GM12873 (cell line): ENCODE measurements at regions not wholly inside any gene's neighbourhood (a gene's known extent, or its start where the extent isn't known, plus 50 kb on each side); places are given as distances from the start of the nearest gene placed in this dataset.

Source experiments
- TF ChIP-seq, protein P1 (sequence below): IDR thresholded peaks from 2 replicates; pipeline ENCODE4 v1.5.1; 2012; ENCODE audit warnings: low read depth, mild to moderate bottlenecking, moderate library complexity, low read length, control low read depth; ENCODE audit not compliant: insufficient read depth; ENCODE audit errors: missing control alignments

DNA sequence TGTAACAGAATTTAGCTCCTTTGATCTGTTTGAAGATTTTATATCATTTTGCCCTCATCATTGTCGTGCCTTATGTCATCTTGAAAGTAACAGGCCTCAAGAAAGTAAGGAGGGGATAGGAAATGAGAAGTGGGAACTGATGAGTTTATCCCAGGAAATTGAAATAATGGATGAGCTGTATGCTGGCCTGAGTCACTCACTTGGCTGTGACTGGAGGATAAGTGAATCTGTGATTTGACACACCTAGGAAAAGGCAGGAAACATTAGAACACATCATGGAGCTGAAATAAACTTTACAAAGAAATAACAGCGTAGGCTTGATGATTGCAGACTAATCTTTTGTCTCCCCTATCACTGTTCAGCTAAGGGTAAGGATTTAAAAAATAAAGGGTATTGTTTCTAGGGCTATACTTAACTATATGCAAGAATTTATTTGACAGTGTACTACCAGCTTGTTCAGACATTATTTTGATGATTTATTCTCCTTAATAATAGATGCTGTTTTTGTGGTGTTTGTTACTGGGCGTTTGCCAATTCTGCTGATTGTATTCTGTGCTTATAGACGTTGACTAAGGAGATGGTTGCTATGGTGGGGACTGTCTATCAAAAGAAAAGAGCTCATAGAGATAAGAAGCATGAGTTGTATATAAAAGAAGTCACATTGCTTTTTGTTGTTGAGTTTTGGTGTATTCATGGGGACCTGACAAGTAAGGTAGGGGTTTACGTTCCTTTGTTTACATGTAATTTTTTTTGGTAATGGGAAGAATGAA lies 105.6 kb upstream of the ROPN1 start:
- TF ChIP-seq, protein P1, sequence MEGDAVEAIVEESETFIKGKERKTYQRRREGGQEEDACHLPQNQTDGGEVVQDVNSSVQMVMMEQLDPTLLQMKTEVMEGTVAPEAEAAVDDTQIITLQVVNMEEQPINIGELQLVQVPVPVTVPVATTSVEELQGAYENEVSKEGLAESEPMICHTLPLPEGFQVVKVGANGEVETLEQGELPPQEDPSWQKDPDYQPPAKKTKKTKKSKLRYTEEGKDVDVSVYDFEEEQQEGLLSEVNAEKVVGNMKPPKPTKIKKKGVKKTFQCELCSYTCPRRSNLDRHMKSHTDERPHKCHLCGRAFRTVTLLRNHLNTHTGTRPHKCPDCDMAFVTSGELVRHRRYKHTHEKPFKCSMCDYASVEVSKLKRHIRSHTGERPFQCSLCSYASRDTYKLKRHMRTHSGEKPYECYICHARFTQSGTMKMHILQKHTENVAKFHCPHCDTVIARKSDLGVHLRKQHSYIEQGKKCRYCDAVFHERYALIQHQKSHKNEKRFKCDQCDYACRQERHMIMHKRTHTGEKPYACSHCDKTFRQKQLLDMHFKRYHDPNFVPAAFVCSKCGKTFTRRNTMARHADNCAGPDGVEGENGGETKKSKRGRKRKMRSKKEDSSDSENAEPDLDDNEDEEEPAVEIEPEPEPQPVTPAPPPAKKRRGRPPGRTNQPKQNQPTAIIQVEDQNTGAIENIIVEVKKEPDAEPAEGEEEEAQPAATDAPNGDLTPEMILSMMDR, result no peak

DNA sequence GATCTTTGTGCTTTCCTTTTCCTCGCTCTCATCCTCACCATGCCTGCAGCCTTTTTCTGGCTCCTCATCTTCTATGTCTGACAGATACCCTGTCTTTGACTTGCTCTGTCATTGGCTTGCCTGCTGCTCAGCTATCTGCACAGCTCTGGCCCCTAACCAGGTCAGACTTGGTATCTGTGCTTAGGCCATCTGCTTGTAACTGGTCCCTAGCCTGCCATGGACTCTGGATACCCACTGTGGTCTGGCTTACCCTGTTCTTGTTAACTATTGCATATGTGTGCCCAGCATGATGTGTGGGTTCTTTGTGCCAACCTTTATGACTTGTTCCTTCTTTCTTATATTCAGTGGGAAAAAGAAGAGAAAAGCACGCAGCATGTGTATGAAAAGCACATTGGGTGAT lies 109.7 kb upstream of the ROPN1 start:
- TF ChIP-seq, protein P1, result no peak

GRCh38 chr3:124107104-124107890 lies 115.4 kb upstream of the ROPN1 start:
- TF ChIP-seq, protein P1, result no peak

- TF ChIP-seq, protein P1, result no peak
These were observed 116.5 kb upstream of the ROPN1 start for GRCh38 chr3:124108446-124108845.

- TF ChIP-seq, protein P1, result no peak
These were observed 121.6 kb upstream of the ROPN1 start for GRCh38 chr3:124113485-124113884.

DNA sequence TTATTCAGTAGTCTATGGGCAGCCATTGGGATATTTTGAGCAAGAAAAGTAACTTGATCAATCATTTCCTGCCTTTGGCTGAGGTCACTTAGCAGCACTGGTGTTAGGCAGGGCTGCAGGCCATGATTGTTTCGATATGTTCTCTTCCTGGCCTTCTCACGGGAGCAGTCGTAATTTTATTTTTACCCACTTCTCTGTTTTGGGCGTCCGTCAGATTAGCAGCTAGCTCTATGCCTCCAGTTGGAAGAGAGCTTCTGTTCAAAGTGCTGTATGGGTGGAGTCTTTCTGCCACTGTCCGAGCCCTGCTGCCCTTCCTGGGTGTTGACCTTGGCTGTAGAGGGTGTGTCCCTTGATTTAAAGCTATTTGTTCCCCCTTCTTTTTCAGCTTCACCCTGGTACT lies 123.4 kb upstream of the ROPN1 start:
- TF ChIP-seq, protein P1, result no peak

GRCh38 chr3:124115956-124116355 lies 124.0 kb upstream of the ROPN1 start:
- TF ChIP-seq, protein P1, result no peak
